ENCODE measurements at regions not wholly inside any gene's neighbourhood (a gene's known extent, or its start where the extent isn't known, plus 50 kb on each side); places are given as distances from the start of the nearest gene placed in this dataset.

GRCh38 chr17:13114601-13115031 lies 96.8 kb upstream of the ELAC2 start:
- H3K4me3 Mint-ChIP-seq: no peak overlapping the region
- Histone ChIP-seq H3K36me3 (ENCODE audit: control insufficient read depth in 2 of 3, insufficient read depth in 3 of 3, low read length in 3 of 3) (no peaks in the 10 kb centered on the region), H3K4me1 (ENCODE audit: control insufficient read depth in 2 of 2, insufficient read depth in 2 of 2, low read length in 2 of 2) (no peaks in the 10 kb centered on the region), H3K4me3 (ENCODE audit: low read length) (no peak overlapping the region), H3K9me3 (ENCODE audit: control insufficient read depth in 2 of 3, low read length in 3 of 3) (no peaks in the 10 kb centered on the region), H3K27ac (ENCODE audit: low read depth, low read length) (no peak overlapping the region), H3K27me3 (ENCODE audit: control insufficient read depth in 2 of 2, insufficient read depth in 2 of 2, low read length in 2 of 2) (no peaks in the 10 kb centered on the region)
- no peak for DNase-seq
- intact Hi-C loops (cut with micrococcal nuclease): no loop called here
- H3K4me1 Mint-ChIP-seq: no peaks in the 10 kb centered on the region
- CTCF ChIA-PET: interaction anchor here (1.0 kb wide), 1 partner anchor 84 kb away, joined by 4 read pairs; no protein-coding TSS in a partner anchor
- no peaks in the 10 kb centered on the region for H3K36me3 Mint-ChIP-seq
- POLR2A ChIA-PET: no interaction called here
- H3K27me3 Mint-ChIP-seq: peaks cover 0 to 39% (median 21%) of the 10 kb centered on the region in 5 donors
- H3K9me3 Mint-ChIP-seq: peaks cover 0 to 1% (median 0%) of the 10 kb centered on the region in 11 donors
- H3K27ac Mint-ChIP-seq: no peak overlapping the region
- ATAC-seq: no peak

- no peaks in the 10 kb centered on the region for H3K36me3 ChIP-seq (ENCODE audit: control insufficient read depth in 2 of 3, insufficient read depth in 3 of 3, low read length in 3 of 3)
- H3K4me1 ChIP-seq (ENCODE audit: control insufficient read depth in 2 of 2, insufficient read depth in 2 of 2, low read length in 2 of 2): no peaks in the 10 kb centered on the region
- Mint-ChIP-seq H3K9me3 (peaks cover 0 to 1% (median 0%) of the 10 kb centered on the region in 11 donors), H3K36me3 (no peaks in the 10 kb centered on the region), H3K27me3 (peaks cover 0 to 37% (median 21%) of the 10 kb centered on the region in 5 donors), H3K4me3 (no peak overlapping the region), H3K27ac (no peak overlapping the region), H3K4me1 (no peaks in the 10 kb centered on the region)
- intact Hi-C loops (cut with micrococcal nuclease): no loop called here
- H3K27me3 ChIP-seq (ENCODE audit: control insufficient read depth in 2 of 2, insufficient read depth in 2 of 2, low read length in 2 of 2): no peaks in the 10 kb centered on the region
- no peak overlapping the region for H3K4me3 ChIP-seq (ENCODE audit: low read length)
- DNase-seq (no peak), ATAC-seq (no peak)
- no peaks in the 10 kb centered on the region for H3K9me3 ChIP-seq (ENCODE audit: control insufficient read depth in 2 of 3, low read length in 3 of 3)
- H3K27ac ChIP-seq (ENCODE audit: low read depth, low read length): no peak overlapping the region
- ChIA-PET CTCF (no interaction called here), POLR2A (no interaction called here)
Measured at GRCh38 chr17:13113821-13114525, 96.1 kb upstream of the ELAC2 start.

- CTCF ChIA-PET: no interaction called here
- POLR2A ChIA-PET: no interaction called here
- H3K9me3 ChIP-seq (ENCODE audit: control insufficient read depth in 2 of 3, low read length in 3 of 3): no peaks in the 10 kb centered on the region
- intact Hi-C loops (cut with micrococcal nuclease): no loop called here
- ATAC-seq (no peak), DNase-seq (no peak)
- Mint-ChIP-seq H3K27ac (no peak overlapping the region), H3K4me3 (no peak overlapping the region), H3K36me3 (no peaks in the 10 kb centered on the region), H3K9me3 (peaks cover 0 to 9% (median 1%) of the 10 kb centered on the region in 11 donors), H3K27me3 (peaks cover 0 to 11% (median 3%) of the 10 kb centered on the region in 5 donors), H3K4me1 (no peaks in the 10 kb centered on the region)
- H3K27ac ChIP-seq (ENCODE audit: low read depth, low read length): no peak overlapping the region
- no peak overlapping the region for H3K4me3 ChIP-seq (ENCODE audit: low read length)
- H3K36me3 ChIP-seq (ENCODE audit: control insufficient read depth in 2 of 3, insufficient read depth in 3 of 3, low read length in 3 of 3): no peaks in the 10 kb centered on the region
- H3K27me3 ChIP-seq (ENCODE audit: control insufficient read depth in 2 of 2, insufficient read depth in 2 of 2, low read length in 2 of 2): no peaks in the 10 kb centered on the region
- no peaks in the 10 kb centered on the region for H3K4me1 ChIP-seq (ENCODE audit: control insufficient read depth in 2 of 2, insufficient read depth in 2 of 2, low read length in 2 of 2)
Measured at GRCh38 chr17:13107676-13108235, 89.9 kb upstream of the ELAC2 start.

GRCh38 chr17:13106171-13106570 lies 88.3 kb upstream of the ELAC2 start:
- H3K27me3 ChIP-seq (ENCODE audit: control insufficient read depth in 2 of 2, insufficient read depth in 2 of 2, low read length in 2 of 2): no peaks in the 10 kb centered on the region
- DNase-seq (no peak), ATAC-seq (no peak)
- H3K9me3 ChIP-seq (ENCODE audit: control insufficient read depth in 2 of 3, low read length in 3 of 3): peaks cover 0 to 5% (median 3%) of the 10 kb centered on the region in 3 experiments
- Mint-ChIP-seq H3K36me3 (no peaks in the 10 kb centered on the region), H3K9me3 (peaks cover 0 to 23% (median 7%) of the 10 kb centered on the region in 11 donors), H3K4me1 (no peaks in the 10 kb centered on the region), H3K27ac (no peak overlapping the region), H3K27me3 (peaks cover 0 to under 1% (median 0%) of the 10 kb centered on the region in 5 donors), H3K4me3 (no peak overlapping the region)
- no peaks in the 10 kb centered on the region for H3K4me1 ChIP-seq (ENCODE audit: control insufficient read depth in 2 of 2, insufficient read depth in 2 of 2, low read length in 2 of 2)
- no peaks in the 10 kb centered on the region for H3K36me3 ChIP-seq (ENCODE audit: control insufficient read depth in 2 of 3, insufficient read depth in 3 of 3, low read length in 3 of 3)
- POLR2A ChIA-PET: no interaction called here
- H3K27ac ChIP-seq (ENCODE audit: low read depth, low read length): no peak overlapping the region
- H3K4me3 ChIP-seq (ENCODE audit: low read length): no peak overlapping the region
- CTCF ChIA-PET: interaction anchor here (0.7 kb wide), 1 partner anchor 11 kb away, joined by 5 read pairs; no protein-coding TSS in a partner anchor
- intact Hi-C loops (cut with micrococcal nuclease): no loop called here

GRCh38 chr17:13104576-13104975 lies 86.7 kb upstream of the ELAC2 start:
- Histone ChIP-seq H3K27me3 (ENCODE audit: control insufficient read depth in 2 of 2, insufficient read depth in 2 of 2, low read length in 2 of 2) (no peaks in the 10 kb centered on the region), H3K9me3 (ENCODE audit: control insufficient read depth in 2 of 3, low read length in 3 of 3) (peaks cover 0 to 5% (median 3%) of the 10 kb centered on the region in 3 experiments), H3K4me1 (ENCODE audit: control insufficient read depth in 2 of 2, insufficient read depth in 2 of 2, low read length in 2 of 2) (no peaks in the 10 kb centered on the region), H3K36me3 (ENCODE audit: control insufficient read depth in 2 of 3, insufficient read depth in 3 of 3, low read length in 3 of 3) (no peaks in the 10 kb centered on the region), H3K27ac (ENCODE audit: low read depth, low read length) (no peak overlapping the region), H3K4me3 (ENCODE audit: low read length) (no peak overlapping the region)
- Mint-ChIP-seq H3K36me3 (no peaks in the 10 kb centered on the region), H3K4me1 (no peaks in the 10 kb centered on the region), H3K27ac (no peak overlapping the region), H3K27me3 (peaks cover 0 to 4% (median 0%) of the 10 kb centered on the region in 5 donors), H3K4me3 (no peak overlapping the region), H3K9me3 (peaks cover 0 to 24% (median 7%) of the 10 kb centered on the region in 11 donors)
- ATAC-seq (no peak), DNase-seq (no peak)
- intact Hi-C loops (cut with micrococcal nuclease): no loop called here
- ChIA-PET POLR2A (no interaction called here), CTCF (interaction anchor here (0.8 kb wide), 1 partner anchor 18 kb away, joined by 3 read pairs; no protein-coding TSS in a partner anchor)

GRCh38 chr17:13102477-13102876 lies 84.7 kb upstream of the ELAC2 start:
- H3K36me3 Mint-ChIP-seq: no peaks in the 10 kb centered on the region
- intact Hi-C loops (cut with micrococcal nuclease): no loop called here
- POLR2A ChIA-PET: no interaction called here
- CTCF ChIA-PET: no interaction called here
- peaks cover 0 to 5% (median 3%) of the 10 kb centered on the region in 3 experiments for H3K9me3 ChIP-seq (ENCODE audit: control insufficient read depth in 2 of 3, low read length in 3 of 3)
- no peak overlapping the region for H3K4me3 ChIP-seq (ENCODE audit: low read length)
- H3K27ac Mint-ChIP-seq: no peak overlapping the region
- no peaks in the 10 kb centered on the region for H3K27me3 ChIP-seq (ENCODE audit: control insufficient read depth in 2 of 2, insufficient read depth in 2 of 2, low read length in 2 of 2)
- no peak overlapping the region for H3K4me3 Mint-ChIP-seq
- H3K4me1 Mint-ChIP-seq: no peaks in the 10 kb centered on the region
- no peak for DNase-seq
- no peak for ATAC-seq
- H3K36me3 ChIP-seq (ENCODE audit: control insufficient read depth in 2 of 3, insufficient read depth in 3 of 3, low read length in 3 of 3): no peaks in the 10 kb centered on the region
- peaks cover 0 to 4% (median 0%) of the 10 kb centered on the region in 5 donors for H3K27me3 Mint-ChIP-seq
- peaks cover 0 to 24% (median 7%) of the 10 kb centered on the region in 11 donors for H3K9me3 Mint-ChIP-seq
- H3K4me1 ChIP-seq (ENCODE audit: control insufficient read depth in 2 of 2, insufficient read depth in 2 of 2, low read length in 2 of 2): no peaks in the 10 kb centered on the region
- H3K27ac ChIP-seq (ENCODE audit: low read depth, low read length): no peak overlapping the region

- no peak for ATAC-seq
- Mint-ChIP-seq H3K4me1 (no peaks in the 10 kb centered on the region), H3K27ac (no peak overlapping the region), H3K27me3 (peaks cover 0 to 4% (median 0%) of the 10 kb centered on the region in 5 donors), H3K9me3 (peaks cover 0 to 20% (median 6%) of the 10 kb centered on the region in 11 donors), H3K36me3 (no peaks in the 10 kb centered on the region), H3K4me3 (no peak overlapping the region)
- Histone ChIP-seq H3K27ac (ENCODE audit: low read depth, low read length) (no peak overlapping the region), H3K4me1 (ENCODE audit: control insufficient read depth in 2 of 2, insufficient read depth in 2 of 2, low read length in 2 of 2) (no peaks in the 10 kb centered on the region), H3K9me3 (ENCODE audit: control insufficient read depth in 2 of 3, low read length in 3 of 3) (peaks cover 0 to 5% (median 3%) of the 10 kb centered on the region in 3 experiments), H3K27me3 (ENCODE audit: control insufficient read depth in 2 of 2, insufficient read depth in 2 of 2, low read length in 2 of 2) (peaks cover 0 to 3% of the 10 kb centered on the region in 2 donors), H3K36me3 (ENCODE audit: control insufficient read depth in 2 of 3, insufficient read depth in 3 of 3, low read length in 3 of 3) (no peaks in the 10 kb centered on the region), H3K4me3 (ENCODE audit: low read length) (no peak overlapping the region)
- ChIA-PET POLR2A (no interaction called here), CTCF (no interaction called here)
- intact Hi-C loops (cut with micrococcal nuclease): no loop called here
- DNase-seq: no peak
Measured at GRCh38 chr17:13099926-13100325, 82.1 kb upstream of the ELAC2 start.

Data from naive thymus-derived CD4-positive, alpha-beta T cell (primary cell).